Inferior parietal cortex (tissue), 1 donor: ENCODE measurements at regions not wholly inside any gene's neighbourhood (a gene's known extent, or its start where the extent isn't known, plus 50 kb on each side); places are given as distances from the start of the nearest gene placed in this dataset.
"Not testable (repeated sequence)": the region's sequence is repeated elsewhere in the genome, so short reads cannot be mapped to it uniquely, and the experiment has no call there.

ENCODE experiments used
- DNase-seq: peaks from one replicate; pipeline ENCODE4 v3.0.0-alpha.2; 2016; ENCODE audit errors: extremely low spot score

- no peak for DNase-seq
Measured at GRCh38 chr4:13984991-13985800, 357.7 kb upstream of the BOD1L1 start.

GRCh38 chr4:13985837-13986236 is 358.3 kb upstream of the BOD1L1 start:
- no peak for DNase-seq

GRCh38 chr4:13986548-13986947 is 359.0 kb upstream of the BOD1L1 start:
- DNase-seq: no peak

GRCh38 chr4:13988353-13989305 is 361.1 kb upstream of the BOD1L1 start:
- no peak for DNase-seq

- DNase-seq: no peak
Measured at GRCh38 chr4:13989501-13989900, 362.0 kb upstream of the BOD1L1 start.

GRCh38 chr4:13990596-13991589 is 363.4 kb upstream of the BOD1L1 start:
- DNase-seq: no peak

- no peak for DNase-seq
Measured at GRCh38 chr4:13992041-13992440, 364.5 kb upstream of the BOD1L1 start.

- no peak for DNase-seq
Measured at GRCh38 chr4:13992975-13993520, 365.5 kb upstream of the BOD1L1 start.

- no peak for DNase-seq
Measured at GRCh38 chr4:13994016-13994415, 366.5 kb upstream of the BOD1L1 start.

GRCh38 chr4:13998850-13999445 is 371.4 kb upstream of the BOD1L1 start:
- no peak for DNase-seq

- no peak for DNase-seq
Measured at GRCh38 chr4:14000091-14000814, 372.7 kb upstream of the BOD1L1 start.

GRCh38 chr4:14002331-14002730 is 374.8 kb upstream of the BOD1L1 start:
- DNase-seq: not testable (repeated sequence)

- DNase-seq: no peak
Measured at GRCh38 chr4:14008494-14008893, 381.0 kb upstream of the BOD1L1 start.

GRCh38 chr4:14018191-14018853 is 390.8 kb upstream of the BOD1L1 start:
- DNase-seq: no peak

GRCh38 chr4:14022456-14022855 is 394.9 kb upstream of the BOD1L1 start:
- no peak for DNase-seq

- no peak for DNase-seq
Measured at GRCh38 chr4:14023036-14023435, 395.5 kb upstream of the BOD1L1 start.

GRCh38 chr4:14023896-14024295 is 396.4 kb upstream of the BOD1L1 start:
- no peak for DNase-seq

- no peak for DNase-seq
Measured at GRCh38 chr4:14025111-14025510, 397.6 kb upstream of the BOD1L1 start.

GRCh38 chr4:14025891-14026290 is 398.4 kb upstream of the BOD1L1 start:
- DNase-seq: no peak

GRCh38 chr4:14028862-14029261 is 401.3 kb upstream of the BOD1L1 start:
- DNase-seq: peak; percentile 50
